ENCODE measurements at regions not wholly inside any gene's neighbourhood (a gene's known extent, or its start where the extent isn't known, plus 50 kb on each side); places are given as distances from the start of the nearest gene placed in this dataset.

DNA sequence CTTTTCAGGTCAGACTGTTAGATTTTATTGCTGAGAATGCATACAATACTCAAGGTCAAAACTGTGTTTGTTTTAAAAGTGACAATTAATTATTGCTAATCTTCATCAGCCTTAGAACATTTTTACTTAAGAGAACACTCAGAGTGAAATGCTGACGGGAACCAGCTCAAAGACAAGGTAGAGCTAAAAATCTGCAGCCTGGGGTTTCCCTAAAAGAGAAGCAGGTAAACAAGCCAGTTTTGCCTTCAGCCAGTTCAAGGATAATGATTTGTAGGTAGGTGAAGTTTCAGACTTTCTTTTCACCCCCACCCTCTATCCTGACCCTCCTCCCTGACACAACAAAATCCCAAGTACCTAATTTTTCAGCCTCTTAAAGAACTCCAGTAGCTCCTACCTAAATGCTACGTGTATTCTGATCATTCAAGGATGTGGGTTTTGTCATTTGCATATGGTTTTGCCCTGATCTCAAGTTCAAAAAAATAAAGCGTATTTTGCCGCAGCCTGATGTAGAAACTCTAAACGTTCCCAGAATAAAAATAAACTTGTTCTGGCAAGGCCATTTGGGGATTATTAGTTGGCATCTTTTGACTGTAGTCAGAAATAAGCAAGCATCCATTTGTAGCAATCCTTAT, 407.2 kb downstream of the EFNA5 start:
- no peak for DNase-seq (ENCODE audit: low read depth in 2 of 2)

DNA sequence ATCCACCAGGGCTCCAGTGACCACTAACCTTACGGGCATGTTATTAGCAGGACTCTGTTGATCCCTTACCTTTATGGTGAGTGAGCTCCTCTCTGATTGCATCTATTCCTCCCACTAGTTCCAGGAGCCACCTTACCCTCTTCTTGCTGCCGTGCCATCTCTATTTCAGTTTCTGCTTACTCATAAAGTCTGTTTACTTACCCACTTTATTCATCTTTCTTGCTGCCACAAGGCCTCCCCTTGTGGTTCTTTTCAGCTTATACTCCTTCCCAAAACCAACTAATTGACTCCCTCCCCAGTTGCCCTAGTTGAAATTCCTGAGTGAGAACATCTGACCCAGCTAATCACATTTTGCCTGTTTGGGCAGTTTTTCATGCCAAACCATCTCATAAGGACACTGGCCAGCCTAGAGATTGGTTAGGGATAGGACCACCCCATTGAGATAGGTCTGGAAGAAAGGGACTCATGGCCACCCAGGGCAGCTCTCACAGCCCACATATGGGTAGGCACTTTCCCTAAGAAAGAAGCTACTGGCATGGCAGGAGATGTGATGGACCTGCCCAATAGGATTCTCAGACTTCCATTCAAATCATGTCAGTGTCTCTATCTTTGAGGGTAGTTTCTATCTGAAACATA, 412.7 kb downstream of the EFNA5 start:
- no peak for DNase-seq (ENCODE audit: low read depth in 2 of 2)

DNA sequence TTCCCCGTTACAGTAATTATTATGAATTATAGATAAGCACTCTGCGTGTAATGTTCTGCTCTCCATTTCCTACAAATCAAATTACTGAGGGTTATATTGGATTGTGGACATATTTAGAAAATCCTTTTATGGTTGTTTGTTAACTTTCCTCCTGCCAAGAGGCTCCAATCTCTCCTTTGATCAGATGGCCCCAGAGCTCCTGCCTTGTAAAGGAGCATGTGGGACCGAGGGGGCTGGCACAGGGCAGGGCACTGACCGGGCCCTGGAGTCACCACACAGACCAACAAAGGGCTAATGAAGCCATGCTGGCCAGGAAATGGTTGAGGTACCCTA, 415.9 kb downstream of the EFNA5 start:
- no peak for DNase-seq (ENCODE audit: low read depth in 2 of 2)

DNA sequence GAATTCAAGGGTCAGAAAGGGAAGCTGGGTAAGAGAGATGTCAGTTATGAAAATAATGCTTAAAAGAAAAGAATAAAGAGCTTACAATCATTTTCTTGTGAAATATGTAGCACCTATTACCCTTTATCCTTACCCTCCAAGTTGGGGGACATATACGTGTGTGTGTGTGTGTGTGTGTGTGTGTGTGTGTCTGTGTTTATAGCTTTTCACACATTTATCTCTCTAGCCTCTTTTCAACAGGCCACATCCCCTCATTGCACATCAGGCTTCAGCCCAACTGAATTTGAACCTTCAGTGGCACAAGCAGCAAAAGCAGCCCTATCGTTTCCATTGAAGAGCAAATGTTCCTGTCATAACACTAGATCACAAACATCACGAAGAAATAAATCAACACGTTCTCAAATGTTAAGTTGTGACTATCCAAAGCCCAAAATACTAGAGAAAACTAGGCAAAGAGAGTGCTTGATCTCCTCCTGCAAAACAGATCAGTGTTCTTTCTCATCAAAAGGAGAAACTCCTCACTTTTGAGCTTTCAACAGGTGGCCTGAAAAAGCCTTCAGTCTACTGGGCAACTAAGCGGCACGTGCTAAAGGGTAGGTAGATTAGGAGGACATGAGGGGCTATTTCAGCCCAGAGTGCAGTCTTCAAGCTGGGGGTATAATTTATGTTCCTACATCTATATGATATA, 416.4 kb downstream of the EFNA5 start:
- no peak for DNase-seq (ENCODE audit: low read depth in 2 of 2)

DNA sequence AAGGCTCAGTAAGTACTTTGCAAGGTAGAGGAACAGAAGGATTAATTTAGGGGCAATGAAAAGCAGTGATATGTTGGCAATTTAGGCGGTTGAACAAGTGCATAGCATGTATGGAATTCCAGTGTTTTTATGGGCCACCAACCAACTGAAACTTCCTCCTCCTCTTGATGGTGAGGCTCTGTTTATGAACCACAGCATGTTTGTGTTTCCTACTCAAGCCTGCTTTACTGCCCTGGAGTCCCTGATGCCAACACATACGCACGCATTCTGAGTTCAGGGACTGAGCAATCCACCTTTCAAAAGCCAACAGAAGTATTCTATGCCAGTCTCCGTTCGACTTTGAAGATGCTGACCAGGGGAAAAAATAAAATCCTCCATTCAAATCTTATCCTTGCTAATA, 417.5 kb downstream of the EFNA5 start:
- no peak for DNase-seq (ENCODE audit: low read depth in 2 of 2)

DNA sequence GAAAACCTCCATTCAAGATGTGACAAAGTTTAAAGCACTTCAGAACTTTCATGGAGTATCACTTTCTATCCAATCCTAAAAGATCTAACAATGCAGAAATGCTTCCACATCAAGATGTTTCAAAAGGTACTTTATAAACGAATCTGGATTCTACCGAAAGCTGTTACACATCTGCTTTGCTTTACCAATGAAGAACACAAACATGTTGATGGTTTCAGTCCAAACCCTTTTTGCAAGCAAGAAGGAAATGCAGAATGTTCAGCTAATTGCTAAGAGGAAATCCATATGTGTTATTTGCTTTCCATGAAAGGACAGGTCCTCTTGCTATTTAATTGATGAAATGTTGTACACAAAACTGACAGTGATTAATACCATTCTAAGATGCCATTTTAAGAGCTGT, 419.6 kb downstream of the EFNA5 start:
- no peak for DNase-seq (ENCODE audit: low read depth in 2 of 2)

DNA sequence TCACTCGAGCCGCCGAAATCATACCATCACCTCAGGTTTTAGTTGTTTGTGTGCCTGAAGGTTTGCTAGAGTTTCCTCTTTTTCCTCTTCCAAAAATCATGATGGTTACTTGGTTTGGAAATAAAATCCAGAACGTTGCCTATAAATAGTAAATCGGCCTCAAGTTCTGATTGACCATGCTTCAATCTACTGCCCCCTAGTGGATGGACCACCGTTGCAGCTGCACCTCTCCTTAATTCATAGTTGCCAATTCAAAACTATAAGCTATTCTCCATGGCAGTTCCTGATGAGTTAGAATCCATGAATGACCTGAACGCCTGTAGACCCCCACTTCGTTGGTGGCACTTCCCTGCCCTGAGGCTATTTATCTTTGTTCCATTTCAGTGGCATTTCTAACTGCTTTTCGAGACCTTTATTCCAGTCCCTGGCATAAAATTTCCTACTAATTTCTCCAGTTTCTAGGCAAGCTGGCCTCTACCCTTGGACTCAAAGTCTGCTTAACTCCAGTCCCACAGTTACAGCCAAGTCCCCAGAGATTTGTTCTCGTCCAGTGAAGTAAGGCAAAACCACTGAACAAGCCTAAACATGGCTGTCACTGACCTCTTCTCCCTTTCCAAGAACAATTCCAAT, 422.6 kb downstream of the EFNA5 start:
- peak; percentile 5 to 7 for DNase-seq (ENCODE audit: low read depth in 2 of 2)

DNA sequence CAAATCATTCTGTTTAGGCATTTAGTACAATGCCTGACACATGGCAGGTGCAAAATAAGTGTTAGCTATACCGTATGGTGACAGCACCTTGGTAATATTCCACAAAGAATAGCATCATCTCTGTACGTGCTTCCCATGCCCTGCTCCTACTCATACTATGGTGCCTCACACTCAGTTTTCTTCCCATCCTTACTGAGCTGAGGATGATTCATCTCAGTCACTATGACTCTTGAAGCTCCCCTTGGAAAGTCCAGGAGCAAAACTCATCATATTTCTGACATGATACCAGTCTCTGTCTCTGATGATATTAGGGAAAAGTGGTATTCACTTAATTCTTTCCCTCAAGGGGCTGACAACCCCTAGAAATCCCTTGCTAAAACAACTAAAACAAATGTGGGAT, 423.3 kb downstream of the EFNA5 start:
- no peak for DNase-seq (ENCODE audit: low read depth in 2 of 2)

DNA sequence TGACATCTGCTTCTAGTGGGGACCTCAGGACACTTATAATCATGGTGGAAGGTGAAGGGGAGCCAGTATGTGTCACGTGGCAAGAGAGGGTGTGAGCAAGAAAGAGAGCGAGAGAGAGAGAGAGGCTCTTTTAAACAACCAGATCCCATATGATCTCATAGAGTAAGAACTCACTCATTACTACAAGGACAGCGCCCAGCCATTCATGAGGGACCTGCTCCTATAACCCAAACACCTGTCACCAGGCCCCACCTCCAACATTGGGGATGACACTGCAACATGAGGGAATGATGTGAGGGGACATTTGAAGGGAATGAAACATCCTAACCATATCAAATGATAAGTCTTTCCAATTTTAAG, 427.5 kb downstream of the EFNA5 start:
- no peak for DNase-seq (ENCODE audit: low read depth in 2 of 2)

DNA sequence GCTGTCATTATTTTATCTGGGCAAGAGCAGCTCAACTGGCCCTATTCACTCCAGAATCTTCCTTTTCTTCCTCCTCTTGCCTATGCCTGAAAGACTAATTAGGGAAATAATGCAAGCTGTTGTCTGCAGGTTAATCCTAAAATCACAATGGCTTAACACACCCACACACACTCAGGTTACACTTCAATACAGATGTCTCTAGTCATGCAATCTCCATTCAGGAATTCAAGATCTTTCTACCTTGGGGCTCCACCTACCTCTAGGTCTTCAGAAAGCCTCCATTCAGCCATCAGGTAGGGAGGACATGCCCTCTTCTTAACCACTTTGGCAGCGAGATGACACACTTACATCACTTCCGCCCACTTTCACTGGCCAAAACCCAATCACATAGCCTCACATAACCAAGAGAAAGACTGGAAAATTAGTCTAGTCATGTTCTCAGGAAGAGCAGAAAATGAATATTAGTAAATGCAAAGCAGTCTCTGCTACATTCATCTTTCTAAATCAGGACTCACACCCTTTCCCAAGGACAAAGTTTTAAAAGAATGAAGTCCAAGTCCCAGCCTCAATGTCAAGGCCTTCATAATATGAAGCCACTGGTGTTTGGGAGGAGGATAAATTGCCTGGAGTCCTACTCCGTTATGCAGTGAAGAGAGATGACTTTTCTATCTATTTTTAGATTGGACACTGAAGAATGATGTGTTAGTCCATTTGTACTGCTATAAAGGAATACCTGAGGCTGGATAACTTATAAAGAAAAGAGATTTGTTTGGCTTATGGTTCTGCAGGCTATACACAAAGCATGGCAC, 428.1 kb downstream of the EFNA5 start:
- DNase-seq (ENCODE audit: low read depth in 2 of 2): no peak

DNA sequence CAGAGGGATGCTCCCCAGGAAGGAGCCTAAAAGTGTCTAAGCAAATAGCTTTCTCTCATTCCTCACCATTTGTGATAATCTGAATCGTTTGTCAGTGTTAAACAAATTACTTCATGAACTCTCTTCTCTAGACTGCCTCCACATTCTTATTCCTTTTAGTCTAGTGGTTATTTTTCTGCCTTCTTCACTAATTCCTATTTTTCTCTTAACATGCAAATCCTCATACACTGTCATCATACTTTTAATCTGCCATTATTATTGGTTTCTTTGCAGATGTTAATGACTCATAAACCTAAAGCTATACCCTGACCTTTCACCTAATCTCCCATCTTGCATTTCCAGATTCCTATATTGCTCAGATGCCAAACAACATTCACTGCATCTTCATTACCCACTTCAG, 428.9 kb downstream of the EFNA5 start:
- no peak for DNase-seq (ENCODE audit: low read depth in 2 of 2)

DNA sequence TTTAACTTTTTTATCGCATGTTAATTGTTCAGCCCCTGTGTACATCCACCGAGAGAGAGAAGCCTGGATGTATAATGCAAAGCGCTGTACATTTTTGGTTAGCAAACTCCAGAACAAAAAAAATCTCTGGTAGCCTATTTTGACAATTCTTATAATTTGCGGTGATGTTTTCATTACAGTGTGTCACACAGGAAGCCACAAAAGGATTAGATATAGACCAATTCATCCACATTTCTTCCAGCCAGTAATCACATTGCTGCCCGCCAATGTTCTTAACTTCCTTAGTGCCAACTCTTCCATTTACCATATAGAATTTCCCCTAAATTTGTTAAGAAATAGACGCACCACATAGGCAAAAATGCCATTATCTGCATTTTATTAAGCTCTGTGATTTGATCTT, 435.6 kb downstream of the EFNA5 start:
- DNase-seq (ENCODE audit: low read depth in 2 of 2): no peak

DNA sequence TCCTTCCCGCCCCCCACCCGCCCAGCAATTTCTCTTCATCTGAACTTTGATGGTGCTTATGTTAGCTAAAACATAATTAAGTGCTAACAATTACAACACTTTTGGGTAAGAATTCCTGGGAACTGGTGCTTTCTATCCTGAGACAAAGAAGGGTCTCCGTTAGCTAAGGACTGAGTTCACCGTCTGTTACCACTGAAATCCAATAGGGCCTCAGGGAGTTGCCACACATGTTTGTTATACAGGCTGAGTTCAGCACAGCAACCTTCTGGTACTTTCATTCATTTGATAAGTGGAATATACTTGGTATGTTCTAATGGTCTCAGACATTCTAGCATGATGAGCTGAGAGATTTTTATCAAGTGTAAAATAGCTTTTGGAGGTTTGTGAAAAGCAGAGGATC, 437.9 kb downstream of the EFNA5 start:
- no peak for DNase-seq (ENCODE audit: low read depth in 2 of 2)

DNA sequence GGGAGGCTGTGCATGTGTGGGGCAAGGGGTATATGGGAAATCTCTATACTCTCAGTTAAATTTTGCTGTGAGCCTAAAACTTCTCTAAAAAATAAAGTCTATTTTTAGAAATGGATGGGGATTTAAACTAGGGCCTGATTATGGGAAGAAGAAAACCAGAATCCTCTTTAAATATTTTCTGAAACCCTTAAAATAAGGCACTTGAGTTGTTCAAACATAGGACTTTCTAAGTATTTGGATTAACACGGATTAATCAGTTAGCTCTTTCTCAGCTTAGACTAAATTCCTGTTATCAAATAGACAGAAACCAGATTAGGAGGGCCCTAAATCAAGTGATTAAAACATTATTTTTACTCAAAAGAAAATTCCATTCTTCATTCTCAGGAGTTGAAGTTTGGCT, 438.4 kb downstream of the EFNA5 start:
- DNase-seq (ENCODE audit: low read depth in 2 of 2): no peak

DNA sequence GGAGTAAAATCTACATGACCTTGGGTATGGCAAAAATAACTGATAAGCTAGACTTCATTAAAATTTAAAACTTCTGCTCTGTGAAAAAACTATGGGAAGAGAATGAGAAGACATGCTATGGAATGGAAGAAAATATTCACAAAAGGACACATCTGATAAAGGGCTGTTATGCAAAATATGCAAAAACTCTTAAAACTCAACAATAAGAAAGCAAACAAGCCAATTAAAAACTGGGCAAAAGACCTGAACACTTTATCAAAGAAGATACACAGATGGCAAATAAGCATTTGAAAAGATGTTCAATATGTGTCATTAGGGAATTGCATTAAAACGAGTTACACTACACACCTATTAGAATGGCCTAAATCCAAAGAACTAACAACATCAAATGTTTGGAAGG, 439.5 kb downstream of the EFNA5 start:
- no peak for DNase-seq (ENCODE audit: low read depth in 2 of 2)

DNA sequence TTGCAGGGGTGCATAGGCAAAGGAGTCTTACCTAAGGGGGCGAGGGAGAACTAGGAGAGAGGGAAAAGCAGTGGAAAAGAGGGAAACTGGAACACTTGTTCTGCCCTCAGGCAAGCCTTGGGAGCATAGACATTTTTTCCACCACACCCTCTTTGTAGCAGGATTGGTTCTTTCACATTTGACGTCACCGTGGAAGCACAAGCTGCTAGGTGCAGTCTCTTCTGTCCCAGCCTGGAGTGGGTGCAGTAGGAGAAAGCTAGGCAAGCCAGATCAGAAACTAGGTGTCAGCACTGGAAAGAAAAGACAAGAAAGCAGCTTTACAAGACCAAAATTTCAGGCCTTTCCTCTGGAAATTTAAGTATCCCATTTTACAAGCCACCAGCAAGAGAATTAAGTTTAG, 440.4 kb downstream of the EFNA5 start:
- DNase-seq (ENCODE audit: low read depth in 2 of 2): no peak

DNA sequence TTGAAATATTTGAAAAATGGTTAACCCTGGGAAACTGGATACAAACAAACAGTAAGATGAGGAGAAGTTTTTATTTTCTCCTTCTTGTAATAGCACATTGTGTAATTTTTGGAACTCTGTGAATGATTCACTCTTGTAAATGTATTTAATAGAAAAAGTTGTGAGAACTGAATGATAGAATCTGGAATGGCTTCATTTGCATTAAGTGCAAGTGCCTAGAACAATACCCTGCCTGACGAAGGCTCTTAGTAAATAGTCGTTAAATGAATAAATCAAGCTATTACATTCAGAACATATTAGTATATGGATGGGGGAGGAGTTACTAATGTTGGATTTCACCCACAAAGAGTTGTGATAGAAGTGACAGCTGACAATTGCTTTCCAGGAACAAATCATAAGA, 442.5 kb downstream of the EFNA5 start:
- no peak for DNase-seq (ENCODE audit: low read depth in 2 of 2)

DNA sequence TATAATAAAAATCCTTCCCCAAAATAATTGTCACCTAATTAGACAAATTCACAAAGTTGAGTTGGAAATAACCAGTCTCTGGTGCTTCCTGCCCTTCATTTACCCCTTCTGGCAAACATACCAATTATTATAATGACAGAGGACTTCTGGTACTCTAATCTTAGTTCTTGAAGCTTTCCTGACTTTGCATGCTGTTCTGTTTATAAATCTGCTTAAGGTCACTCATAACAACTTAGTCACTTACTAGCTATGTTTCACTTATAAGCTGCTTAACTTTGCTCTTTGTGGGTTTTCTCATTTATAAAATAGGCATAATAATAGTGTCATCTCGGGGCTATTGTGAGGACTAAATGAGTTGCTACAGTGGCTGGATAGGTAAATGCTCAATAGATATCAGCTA, 446.5 kb downstream of the EFNA5 start:
- DNase-seq (ENCODE audit: low read depth in 2 of 2): no peak

DNA sequence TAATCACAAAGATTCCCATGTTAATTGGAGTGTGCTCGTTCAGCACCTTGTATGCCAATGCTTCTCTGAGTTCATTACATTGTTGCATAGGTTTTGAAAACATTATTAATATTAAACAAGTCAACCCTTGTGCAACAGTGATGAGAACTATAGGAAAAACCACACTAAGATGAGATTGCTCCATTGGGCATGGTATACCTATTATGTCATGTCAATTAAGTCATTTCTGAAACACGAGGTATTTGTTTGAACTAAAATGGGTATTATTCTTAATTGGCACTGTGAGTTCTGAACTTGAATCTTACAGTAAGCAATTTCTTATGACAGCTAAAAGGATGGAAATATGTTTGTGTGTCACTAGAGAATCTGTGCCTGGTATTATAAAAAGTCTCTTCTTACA, 447.7 kb downstream of the EFNA5 start:
- DNase-seq (ENCODE audit: low read depth in 2 of 2): no peak

DNA sequence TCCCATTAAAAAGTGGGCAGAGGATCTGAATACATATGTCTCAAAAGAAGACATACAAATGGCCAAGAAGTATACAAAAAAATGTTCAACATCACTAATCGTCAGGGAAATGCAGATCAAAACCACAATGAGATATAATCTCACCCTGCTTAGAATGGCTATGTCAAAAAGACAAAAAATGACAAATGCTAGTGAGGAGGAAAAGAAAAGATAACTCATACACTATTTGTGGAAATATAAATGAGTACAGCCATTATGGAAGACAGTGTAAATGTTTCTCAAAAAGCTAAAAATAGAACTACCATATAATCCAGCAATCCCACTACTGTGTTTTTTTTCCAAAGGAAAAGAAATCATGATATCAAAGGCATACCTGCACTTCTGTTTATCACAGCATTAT, 450.7 kb downstream of the EFNA5 start:
- DNase-seq (ENCODE audit: low read depth in 2 of 2): no peak

DNA sequence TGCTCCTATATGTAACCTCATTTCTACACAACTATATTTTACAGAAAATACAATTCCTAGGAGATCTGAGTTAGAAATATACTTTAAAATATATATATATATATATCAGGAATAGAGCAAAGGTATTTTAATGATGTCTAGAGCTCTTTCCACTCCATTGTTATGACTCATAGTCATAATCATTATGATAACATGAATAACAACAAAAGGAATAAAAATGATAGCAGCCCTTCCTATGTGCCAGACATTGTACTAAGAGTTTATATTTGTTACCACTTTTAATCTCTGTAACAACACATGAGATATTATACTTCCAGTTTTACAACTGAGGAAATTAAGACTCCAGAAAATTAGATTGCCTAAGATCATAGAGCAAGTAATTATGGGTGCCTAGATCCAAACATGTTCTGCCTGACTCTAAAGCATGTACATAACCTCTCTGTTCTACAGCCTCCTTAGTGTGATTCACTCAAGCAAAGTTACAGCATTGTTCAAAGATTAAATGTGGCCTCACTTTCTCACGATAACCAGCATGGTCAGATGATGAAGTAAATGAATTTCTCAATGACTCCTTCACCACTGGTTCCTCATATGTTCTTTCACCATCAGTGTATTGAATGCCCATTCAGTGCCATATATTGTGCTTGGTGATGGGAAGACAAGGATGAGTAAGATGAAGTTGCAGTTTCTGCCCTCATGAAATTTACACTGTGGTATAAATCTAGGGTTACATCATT, 452.1 kb downstream of the EFNA5 start:
- DNase-seq (ENCODE audit: low read depth in 2 of 2): no peak

DNA sequence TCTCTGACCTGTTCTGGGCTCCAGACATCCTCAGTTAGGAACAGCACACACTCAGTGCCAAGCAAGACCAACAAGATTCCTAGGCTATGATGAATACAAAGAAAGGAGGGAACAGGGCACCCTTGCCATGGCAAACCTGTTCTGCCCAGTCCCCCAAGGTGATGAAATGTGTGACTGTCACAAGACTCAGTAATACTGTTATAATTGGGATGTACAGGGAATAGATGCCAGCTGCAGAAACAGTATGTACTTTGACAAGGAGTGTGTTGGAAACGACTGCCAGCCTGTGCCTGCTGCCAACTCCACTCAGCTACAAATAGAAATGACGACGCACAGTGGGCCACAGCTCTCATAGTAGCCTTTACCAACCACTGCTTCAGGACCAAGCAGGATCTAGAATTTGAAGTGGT, 453.0 kb downstream of the EFNA5 start:
- no peak for DNase-seq (ENCODE audit: low read depth in 2 of 2)
